WTC11 (cell line): ENCODE measurements at regions not wholly inside any gene's neighbourhood (a gene's known extent, or its start where the extent isn't known, plus 50 kb on each side); places are given as distances from the start of the nearest gene placed in this dataset.

Source experiments
- ATAC-seq: fragments of 200-7000 bp; cut with Tn5 transposase; 2 replicates; pipeline ENCODE4 v1.10.0; 2021; ENCODE audit warnings: mild to moderate bottlenecking, moderate library complexity
- CTCF ChIA-PET: fragments of 300-600 bp; sonication (Branson Sonifier 250); formaldehyde crosslinking; loops from one replicate; lab custom pipeline; 2021; ENCODE audit warnings: antibody characterized with exemption; lab: Charles Lee
- POLR2A ChIA-PET: fragments of 350-600 bp; sonication (Branson Sonifier 250); formaldehyde crosslinking; loops from one replicate; lab custom pipeline; 2021; ENCODE audit warnings: antibody characterized with exemption; lab: Charles Lee
- DNase-seq: peaks from one replicate; pipeline ENCODE4 v3.0.0; 2021; ENCODE audit warnings: low spot score
- H3K27ac Mint-ChIP-seq: 2 replicates; pipeline ENCODE4 v1.8.0; 2021; ENCODE audit warnings: mixed read lengths
- H3K27me3 Mint-ChIP-seq: 2 replicates; pipeline ENCODE4 v1.8.0; 2021; ENCODE audit warnings: low read depth, mild to moderate bottlenecking, moderate library complexity, mixed read lengths
- H3K36me3 Mint-ChIP-seq: 2 replicates; pipeline ENCODE4 v1.8.0; 2021; ENCODE audit warnings: mixed read lengths
- H3K4me1 Mint-ChIP-seq: 2 replicates; pipeline ENCODE4 v1.8.0; 2022; ENCODE audit warnings: mixed read lengths
- H3K4me3 Mint-ChIP-seq: 2 replicates; pipeline ENCODE4 v1.8.0; 2021; ENCODE audit warnings: mild to moderate bottlenecking, moderate library complexity, mixed read lengths
- H3K9me3 Mint-ChIP-seq: 2 replicates; pipeline ENCODE4 v1.8.0; 2021; ENCODE audit warnings: mixed read lengths
- ATF1 ChIP-seq: sonication (generic); formaldehyde crosslinking; IDR thresholded peaks from 2 replicates; pipeline ENCODE4 v1.8.1; 2023; ENCODE audit warnings: mild to moderate bottlenecking, moderate library complexity, missing genetic modification reagents
- ATF6 ChIP-seq: sonication (generic); formaldehyde crosslinking; IDR thresholded peaks from 2 replicates; pipeline ENCODE4 v1.8.1; 2023; ENCODE audit warnings: mild to moderate bottlenecking, missing genetic modification reagents
- ESRRA ChIP-seq: sonication (generic); formaldehyde crosslinking; IDR thresholded peaks from 2 replicates; pipeline ENCODE4 v1.8.1; 2022; ENCODE audit warnings: mild to moderate bottlenecking, missing genetic modification reagents, borderline replicate concordance
- ETV6 ChIP-seq: sonication (generic); formaldehyde crosslinking; IDR thresholded peaks from 2 replicates; pipeline ENCODE4 v1.8.1; 2022; ENCODE audit warnings: mild to moderate bottlenecking, missing genetic modification reagents
- IRF2 ChIP-seq: sonication (generic); formaldehyde crosslinking; IDR thresholded peaks from 2 replicates; pipeline ENCODE4 v1.8.0; 2022; ENCODE audit warnings: low read depth, missing genetic modification reagents, borderline replicate concordance
- MYBL2 ChIP-seq: sonication (generic); formaldehyde crosslinking; IDR thresholded peaks from 2 replicates; pipeline ENCODE4 v1.8.1; 2023; ENCODE audit warnings: mild to moderate bottlenecking, moderate library complexity, missing genetic modification reagents
- RORB ChIP-seq: fragments of 250-450 bp; sonication (Bioruptor Pico); IDR thresholded peaks from 2 replicates; pipeline ENCODE4 v1.9.0; 2021; ENCODE audit warnings: mild to moderate bottlenecking
- SMAD4 ChIP-seq: sonication (generic); formaldehyde crosslinking; IDR thresholded peaks from 2 replicates; pipeline ENCODE4 v1.8.0; 2022; ENCODE audit warnings: mild to moderate bottlenecking, missing genetic modification reagents
- SOX15 ChIP-seq: fragments of 250-450 bp; sonication (Bioruptor Pico); IDR thresholded peaks from 2 replicates; pipeline ENCODE4 v1.9.0; 2021; ENCODE audit warnings: mild to moderate bottlenecking
- TEAD4 ChIP-seq: sonication (generic); formaldehyde crosslinking; IDR thresholded peaks from 2 replicates; pipeline ENCODE4 v1.8.0; 2022; ENCODE audit warnings: mild to moderate bottlenecking, missing genetic modification reagents
- ZMAT4 ChIP-seq: fragments of 250-450 bp; sonication (Bioruptor Pico); IDR thresholded peaks from 2 replicates; pipeline ENCODE4 v1.9.0; 2021; ENCODE audit warnings: mild to moderate bottlenecking
- ZNF138 ChIP-seq: sonication (generic); formaldehyde crosslinking; conservative IDR thresholded peaks from 2 replicates; pipeline ENCODE4 v1.8.1; 2022; ENCODE audit warnings: mild to moderate bottlenecking, moderate library complexity, missing genetic modification reagents
- TF ChIP-seq, protein P1 (sequence below): sonication (generic); formaldehyde crosslinking; IDR thresholded peaks from 2 replicates; pipeline ENCODE4 v1.8.0; 2022; ENCODE audit warnings: missing genetic modification reagents
- TF ChIP-seq, protein P2 (sequence below): fragments of 250-450 bp; sonication (Bioruptor Pico); IDR thresholded peaks from 2 replicates; pipeline ENCODE4 v1.8.0; 2021; ENCODE audit warnings: mild to moderate bottlenecking
- TF ChIP-seq, protein P3 (sequence below): sonication (generic); formaldehyde crosslinking; IDR thresholded peaks from 2 replicates; pipeline ENCODE4 v1.8.1; 2023; ENCODE audit warnings: mild to moderate bottlenecking, moderate library complexity, missing genetic modification reagents
- TF ChIP-seq, protein P4 (sequence below): sonication (generic); formaldehyde crosslinking; IDR thresholded peaks from 2 replicates; pipeline ENCODE4 v1.8.0; 2022; ENCODE audit warnings: mild to moderate bottlenecking, missing genetic modification reagents
- TF ChIP-seq, protein P5 (sequence below): sonication (generic); formaldehyde crosslinking; IDR thresholded peaks from 2 replicates; pipeline ENCODE4 v1.8.0; 2023; ENCODE audit warnings: missing genetic modification reagents

GRCh38 chr11:119794141-119794665 is 65.2 kb upstream of the NECTIN1 start:
- POLR2A ChIA-PET, result interaction anchor here (0.6 kb wide), 1 partner anchor 211 kb away, joined by 3 read pairs; no protein-coding TSS in a partner anchor
- no peaks in the 10 kb centered on the region for H3K36me3 Mint-ChIP-seq
- DNase-seq (no peak), ATAC-seq (no peak)
- H3K27me3 Mint-ChIP-seq, result peaks cover 68% of the 10 kb centered on the region
- no peaks in the 10 kb centered on the region for H3K9me3 Mint-ChIP-seq
- H3K27ac Mint-ChIP-seq, result no peak overlapping the region
- H3K4me1 Mint-ChIP-seq, result peaks cover 69% of the 10 kb centered on the region
- TF ChIP-seq MYBL2 (CRISPR knock-in tag), result no peak
- no peak for TF ChIP-seq ESRRA (CRISPR knock-in tag)
- TF ChIP-seq, protein P1, sequence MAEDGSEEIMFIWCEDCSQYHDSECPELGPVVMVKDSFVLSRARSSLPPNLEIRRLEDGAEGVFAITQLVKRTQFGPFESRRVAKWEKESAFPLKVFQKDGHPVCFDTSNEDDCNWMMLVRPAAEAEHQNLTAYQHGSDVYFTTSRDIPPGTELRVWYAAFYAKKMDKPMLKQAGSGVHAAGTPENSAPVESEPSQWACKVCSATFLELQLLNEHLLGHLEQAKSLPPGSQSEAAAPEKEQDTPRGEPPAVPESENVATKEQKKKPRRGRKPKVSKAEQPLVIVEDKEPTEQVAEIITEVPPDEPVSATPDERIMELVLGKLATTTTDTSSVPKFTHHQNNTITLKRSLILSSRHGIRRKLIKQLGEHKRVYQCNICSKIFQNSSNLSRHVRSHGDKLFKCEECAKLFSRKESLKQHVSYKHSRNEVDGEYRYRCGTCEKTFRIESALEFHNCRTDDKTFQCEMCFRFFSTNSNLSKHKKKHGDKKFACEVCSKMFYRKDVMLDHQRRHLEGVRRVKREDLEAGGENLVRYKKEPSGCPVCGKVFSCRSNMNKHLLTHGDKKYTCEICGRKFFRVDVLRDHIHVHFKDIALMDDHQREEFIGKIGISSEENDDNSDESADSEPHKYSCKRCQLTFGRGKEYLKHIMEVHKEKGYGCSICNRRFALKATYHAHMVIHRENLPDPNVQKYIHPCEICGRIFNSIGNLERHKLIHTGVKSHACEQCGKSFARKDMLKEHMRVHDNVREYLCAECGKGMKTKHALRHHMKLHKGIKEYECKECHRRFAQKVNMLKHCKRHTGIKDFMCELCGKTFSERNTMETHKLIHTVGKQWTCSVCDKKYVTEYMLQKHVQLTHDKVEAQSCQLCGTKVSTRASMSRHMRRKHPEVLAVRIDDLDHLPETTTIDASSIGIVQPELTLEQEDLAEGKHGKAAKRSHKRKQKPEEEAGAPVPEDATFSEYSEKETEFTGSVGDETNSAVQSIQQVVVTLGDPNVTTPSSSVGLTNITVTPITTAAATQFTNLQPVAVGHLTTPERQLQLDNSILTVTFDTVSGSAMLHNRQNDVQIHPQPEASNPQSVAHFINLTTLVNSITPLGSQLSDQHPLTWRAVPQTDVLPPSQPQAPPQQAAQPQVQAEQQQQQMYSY (CRISPR knock-in tag), result no peak
- no peak for TF ChIP-seq IRF2
- TF ChIP-seq, protein P2, sequence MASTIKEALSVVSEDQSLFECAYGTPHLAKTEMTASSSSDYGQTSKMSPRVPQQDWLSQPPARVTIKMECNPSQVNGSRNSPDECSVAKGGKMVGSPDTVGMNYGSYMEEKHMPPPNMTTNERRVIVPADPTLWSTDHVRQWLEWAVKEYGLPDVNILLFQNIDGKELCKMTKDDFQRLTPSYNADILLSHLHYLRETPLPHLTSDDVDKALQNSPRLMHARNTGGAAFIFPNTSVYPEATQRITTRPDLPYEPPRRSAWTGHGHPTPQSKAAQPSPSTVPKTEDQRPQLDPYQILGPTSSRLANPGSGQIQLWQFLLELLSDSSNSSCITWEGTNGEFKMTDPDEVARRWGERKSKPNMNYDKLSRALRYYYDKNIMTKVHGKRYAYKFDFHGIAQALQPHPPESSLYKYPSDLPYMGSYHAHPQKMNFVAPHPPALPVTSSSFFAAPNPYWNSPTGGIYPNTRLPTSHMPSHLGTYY, result no peak
- no peak for TF ChIP-seq ZNF138 (CRISPR knock-in tag)
- no peak for TF ChIP-seq TEAD4 (CRISPR knock-in tag)
- no peak for TF ChIP-seq SOX15
- no peak for TF ChIP-seq ATF1
- TF ChIP-seq, protein P3, sequence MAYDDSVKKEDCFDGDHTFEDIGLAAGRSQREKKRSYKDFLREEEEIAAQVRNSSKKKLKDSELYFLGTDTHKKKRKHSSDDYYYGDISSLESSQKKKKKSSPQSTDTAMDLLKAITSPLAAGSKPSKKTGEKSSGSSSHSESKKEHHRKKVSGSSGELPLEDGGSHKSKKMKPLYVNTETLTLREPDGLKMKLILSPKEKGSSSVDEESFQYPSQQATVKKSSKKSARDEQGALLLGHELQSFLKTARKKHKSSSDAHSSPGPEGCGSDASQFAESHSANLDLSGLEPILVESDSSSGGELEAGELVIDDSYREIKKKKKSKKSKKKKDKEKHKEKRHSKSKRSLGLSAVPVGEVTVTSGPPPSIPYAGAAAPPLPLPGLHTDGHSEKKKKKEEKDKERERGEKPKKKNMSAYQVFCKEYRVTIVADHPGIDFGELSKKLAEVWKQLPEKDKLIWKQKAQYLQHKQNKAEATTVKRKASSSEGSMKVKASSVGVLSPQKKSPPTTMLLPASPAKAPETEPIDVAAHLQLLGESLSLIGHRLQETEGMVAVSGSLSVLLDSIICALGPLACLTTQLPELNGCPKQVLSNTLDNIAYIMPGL (CRISPR knock-in tag), result no peak
- TF ChIP-seq RORB, result no peak
- TF ChIP-seq ZMAT4, result no peak
- TF ChIP-seq ATF6 (CRISPR knock-in tag), result no peak
- TF ChIP-seq, protein P4, sequence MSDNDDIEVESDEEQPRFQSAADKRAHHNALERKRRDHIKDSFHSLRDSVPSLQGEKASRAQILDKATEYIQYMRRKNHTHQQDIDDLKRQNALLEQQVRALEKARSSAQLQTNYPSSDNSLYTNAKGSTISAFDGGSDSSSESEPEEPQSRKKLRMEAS (CRISPR knock-in tag), result no peak
- TF ChIP-seq SMAD4 (CRISPR knock-in tag), result no peak
- no peak for TF ChIP-seq ETV6 (CRISPR knock-in tag)
- TF ChIP-seq, protein P5, sequence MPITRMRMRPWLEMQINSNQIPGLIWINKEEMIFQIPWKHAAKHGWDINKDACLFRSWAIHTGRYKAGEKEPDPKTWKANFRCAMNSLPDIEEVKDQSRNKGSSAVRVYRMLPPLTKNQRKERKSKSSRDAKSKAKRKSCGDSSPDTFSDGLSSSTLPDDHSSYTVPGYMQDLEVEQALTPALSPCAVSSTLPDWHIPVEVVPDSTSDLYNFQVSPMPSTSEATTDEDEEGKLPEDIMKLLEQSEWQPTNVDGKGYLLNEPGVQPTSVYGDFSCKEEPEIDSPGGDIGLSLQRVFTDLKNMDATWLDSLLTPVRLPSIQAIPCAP (CRISPR knock-in tag), result no peak
- H3K4me3 Mint-ChIP-seq, result no peak overlapping the region
- CTCF ChIA-PET, result interaction anchor here (0.9 to 2.2 kb wide), 6 partner anchors 9 to 314 kb away, joined by 3 to 8 read pairs (median 4); no protein-coding TSS in a partner anchor
